ENCODE measurements at regions not wholly inside any gene's neighbourhood (a gene's known extent, or its start where the extent isn't known, plus 50 kb on each side); places are given as distances from the start of the nearest gene placed in this dataset.

DNA sequence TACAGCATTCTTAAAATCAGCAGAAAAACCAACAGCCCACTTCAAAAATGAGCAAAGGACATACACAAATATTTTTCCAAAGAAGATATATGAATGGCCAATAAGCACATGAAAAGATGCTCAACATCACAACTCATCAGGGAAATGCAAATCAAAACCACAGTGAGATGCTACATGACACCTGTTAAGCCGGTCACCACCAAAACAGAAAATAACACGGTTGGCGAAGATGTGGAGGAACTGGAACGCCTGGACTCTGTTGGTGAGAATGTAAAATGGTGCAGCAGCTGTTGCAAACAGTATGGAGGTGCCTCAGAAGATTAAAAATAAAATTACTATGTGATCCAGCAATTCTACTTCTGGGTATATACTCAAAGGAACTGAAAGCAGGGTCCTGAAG is 184.8 kb downstream of the INHBB start:
- no peak for TF ChIP-seq POLR2A (IDR thresholded peaks at IDR 0.05; ENCODE audit: control extremely low read depth in 1 of 2, low read depth in 2 of 2, low read length in 2 of 2)
- no peak for TF ChIP-seq TEAD4 (IDR thresholded peaks at IDR 0.05; ENCODE audit: low read depth, low read length)
- no peak for TF ChIP-seq ZNF274 (IDR thresholded peaks at IDR 0.05; ENCODE audit: borderline replicate concordance, extremely low read depth, low read length)
- TF ChIP-seq TAF7 (optimal IDR thresholded peaks at IDR 0.05; ENCODE audit: borderline replicate concordance, low read depth, low read length), result no peak
